ENCODE measurements at regions not wholly inside any gene's neighbourhood (a gene's known extent, or its start where the extent isn't known, plus 50 kb on each side); places are given as distances from the start of the nearest gene placed in this dataset.
"Not testable (repeated sequence)": the region's sequence is repeated elsewhere in the genome, so short reads cannot be mapped to it uniquely, and the experiment has no call there.

DNA sequence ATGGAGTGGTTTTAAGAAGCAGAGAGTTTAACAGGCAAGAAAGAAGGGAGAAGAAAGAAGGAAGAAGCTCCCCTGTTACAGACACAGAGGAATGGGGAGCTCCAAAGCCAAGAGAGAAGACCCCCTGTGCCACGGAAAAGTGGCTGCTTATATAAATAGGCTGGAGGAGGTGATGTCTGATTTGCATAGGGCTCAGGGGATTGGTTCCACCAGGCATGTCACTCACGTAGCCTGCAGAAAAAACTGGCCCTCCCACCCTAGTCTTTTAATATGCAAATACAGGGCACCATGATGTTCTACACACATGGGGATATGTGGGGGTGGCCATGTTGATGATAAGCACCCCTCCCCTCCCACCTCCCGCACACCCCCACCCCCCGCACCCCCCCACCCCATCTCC is 99.6 kb downstream of the ETS2 start:
- DNase-seq (ENCODE audit: low read depth in 4 of 4, low spot score in 2 of 4) = no peak

DNA sequence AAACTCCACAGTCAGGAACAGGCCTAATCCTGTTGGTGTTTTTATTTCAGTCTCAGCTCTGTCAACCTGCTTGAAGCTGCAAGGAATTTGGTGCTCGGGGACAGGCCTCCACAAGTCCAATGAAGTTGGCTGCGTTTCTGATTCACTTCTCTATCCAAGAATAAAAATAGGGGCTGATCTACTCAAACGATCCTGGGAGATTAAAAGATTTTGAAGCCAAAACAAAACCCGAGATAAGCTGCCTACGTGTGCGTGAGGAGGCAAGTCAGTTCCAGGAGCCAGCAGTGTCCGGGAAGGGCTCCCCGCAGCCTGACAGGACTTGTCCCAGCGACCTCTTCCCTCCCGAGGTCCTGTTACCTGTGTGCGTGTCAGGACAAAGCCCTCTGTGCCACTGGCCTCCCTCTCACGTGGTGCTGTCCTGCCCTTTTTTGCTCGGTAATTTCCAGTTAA is 98.0 kb downstream of the ETS2 start:
- DNase-seq (ENCODE audit: low read depth in 4 of 4, low spot score in 2 of 4) = no peak

- DNase-seq (ENCODE audit: low read depth in 4 of 4, low spot score in 2 of 4) = no peak
These were observed 97.1 kb downstream of the ETS2 start for GRCh38 chr21:38902608-38903445.

- DNase-seq (ENCODE audit: low read depth in 4 of 4, low spot score in 2 of 4) = no peak
These were observed 94.8 kb downstream of the ETS2 start for GRCh38 chr21:38900499-38900898.

DNA sequence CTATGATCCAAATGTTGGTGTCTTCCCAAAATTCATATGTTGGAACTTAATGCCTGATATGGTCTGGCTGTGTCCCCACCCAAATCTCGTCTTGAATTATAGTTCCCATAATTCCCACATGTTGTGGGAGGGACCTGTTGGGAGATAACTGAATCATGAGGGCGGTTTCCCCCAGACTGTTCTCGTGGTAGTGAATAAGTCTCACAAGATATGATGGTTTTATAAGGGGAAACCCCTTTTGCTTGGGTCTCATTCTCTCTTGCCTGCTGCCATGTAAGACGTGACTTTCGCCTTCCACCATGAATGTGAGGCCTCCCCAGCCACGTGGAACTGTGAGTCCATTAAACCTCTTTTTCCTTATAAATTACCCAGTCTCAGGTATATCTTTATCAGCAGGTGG is 94.3 kb downstream of the ETS2 start:
- not testable (repeated sequence) for DNase-seq (ENCODE audit: low read depth in 4 of 4, low spot score in 2 of 4)

DNA sequence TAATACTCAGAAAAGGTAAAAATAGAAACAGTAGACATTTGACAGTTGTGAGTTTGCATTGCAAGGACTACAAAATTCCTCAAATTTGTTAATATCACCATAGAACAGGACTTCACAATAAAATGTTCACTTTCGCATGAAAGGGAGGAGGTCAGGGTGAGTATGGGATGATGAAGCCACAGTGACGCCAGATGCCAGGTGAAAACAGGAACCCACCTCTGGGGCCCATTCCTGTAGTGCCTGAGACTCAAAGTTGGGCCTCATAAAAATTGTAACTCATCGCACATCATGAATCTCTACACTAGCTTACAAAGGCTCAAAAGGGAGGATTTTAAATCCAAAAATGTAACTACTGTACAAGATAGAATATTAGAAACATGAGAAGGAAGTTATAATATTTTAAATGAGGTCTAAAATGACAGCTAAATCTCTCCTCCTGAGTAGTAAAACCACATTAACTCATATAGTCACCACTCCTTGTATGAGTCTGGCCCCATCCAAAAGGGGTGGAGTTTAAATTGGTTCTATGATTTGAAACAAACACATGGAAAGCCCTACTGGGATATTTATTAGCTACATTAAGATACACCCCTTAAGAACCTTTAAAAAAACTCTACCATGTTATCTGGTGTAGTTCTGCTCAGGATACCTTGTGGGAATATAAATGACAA is 93.7 kb downstream of the ETS2 start:
- no peak for DNase-seq (ENCODE audit: low read depth in 4 of 4, low spot score in 2 of 4)

GRCh38 chr21:38898422-38899096 is 92.8 kb downstream of the ETS2 start:
- DNase-seq (ENCODE audit: low read depth in 4 of 4, low spot score in 2 of 4) = no peak

GRCh38 chr21:38897532-38898421 is 92.0 kb downstream of the ETS2 start:
- no peak for DNase-seq (ENCODE audit: low read depth in 4 of 4, low spot score in 2 of 4)

DNA sequence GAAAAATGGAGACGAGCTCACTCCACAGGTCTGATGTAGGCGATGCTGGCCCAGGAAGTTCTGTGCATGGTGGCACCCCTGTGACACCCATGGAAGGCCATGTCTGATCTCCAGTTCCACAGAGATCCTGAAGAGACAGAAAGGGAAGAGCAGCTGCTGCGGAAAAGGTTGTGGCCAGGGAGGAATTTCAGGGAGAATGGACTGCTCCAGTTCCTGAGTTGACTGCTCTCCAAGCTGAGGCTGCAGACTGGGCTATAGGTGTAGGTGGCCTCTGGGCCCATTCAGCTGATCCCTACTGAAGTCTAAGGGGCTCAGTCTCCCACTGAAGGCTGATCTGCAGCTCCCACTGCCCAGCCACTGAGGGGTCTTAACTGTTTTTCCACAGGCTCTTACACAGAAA is 89.2 kb downstream of the ETS2 start:
- no peak for DNase-seq (ENCODE audit: low read depth in 4 of 4, low spot score in 2 of 4)

DNA sequence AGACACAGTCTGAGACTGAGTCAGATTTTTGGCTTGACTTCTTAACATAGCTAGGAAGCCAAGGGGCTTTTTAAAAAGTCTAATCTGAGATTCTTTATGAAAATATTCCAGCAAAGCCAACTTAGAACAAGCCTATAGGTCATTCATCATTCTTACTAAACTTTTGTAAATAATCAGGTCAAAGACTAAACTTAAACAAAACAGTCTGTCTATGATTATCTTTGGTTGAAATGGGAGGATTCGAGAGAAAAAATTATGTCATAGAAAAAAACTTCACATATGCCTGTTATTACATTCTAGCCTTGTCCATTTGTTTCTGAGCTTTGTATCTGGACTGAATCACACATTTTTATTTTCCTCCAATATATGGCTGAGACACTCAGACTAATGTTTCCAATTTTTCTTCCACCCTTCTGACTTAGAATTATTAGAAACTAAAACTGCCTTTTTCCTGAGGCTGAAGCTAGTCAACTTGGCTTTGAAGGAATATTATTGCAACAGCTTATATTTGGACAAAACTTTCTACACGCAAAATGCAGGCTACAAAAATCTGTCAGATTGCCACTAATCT is 83.3 kb downstream of the ETS2 start:
- DNase-seq (ENCODE audit: low read depth in 4 of 4, low spot score in 2 of 4) = no peak

GRCh38 chr21:38887749-38888148 is 82.0 kb downstream of the ETS2 start:
- DNase-seq (ENCODE audit: low read depth in 4 of 4, low spot score in 2 of 4) = no peak

GRCh38 chr21:38887062-38887686 is 81.4 kb downstream of the ETS2 start:
- no peak for DNase-seq (ENCODE audit: low read depth in 4 of 4, low spot score in 2 of 4)

DNA sequence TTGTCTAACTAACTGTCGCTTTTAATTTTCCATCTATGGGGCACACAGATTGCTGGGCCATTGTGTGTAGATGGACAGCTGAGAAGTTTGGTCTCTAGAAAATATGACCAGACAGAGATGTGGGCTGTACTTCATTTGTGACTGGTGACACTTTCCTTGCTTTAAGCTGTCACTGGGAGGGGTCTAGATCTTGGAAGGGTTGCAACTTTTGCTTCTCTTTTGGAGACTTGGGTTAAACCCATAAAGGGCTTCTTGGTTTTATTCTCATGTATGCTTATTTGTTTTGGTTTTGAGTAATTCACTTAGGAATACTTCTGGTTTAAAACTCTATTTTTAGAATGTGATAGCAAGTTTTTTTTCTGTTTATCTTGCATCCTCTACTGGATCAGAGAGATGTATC is 80.2 kb downstream of the ETS2 start:
- DNase-seq (ENCODE audit: low read depth in 4 of 4, low spot score in 2 of 4) = no peak

DNA sequence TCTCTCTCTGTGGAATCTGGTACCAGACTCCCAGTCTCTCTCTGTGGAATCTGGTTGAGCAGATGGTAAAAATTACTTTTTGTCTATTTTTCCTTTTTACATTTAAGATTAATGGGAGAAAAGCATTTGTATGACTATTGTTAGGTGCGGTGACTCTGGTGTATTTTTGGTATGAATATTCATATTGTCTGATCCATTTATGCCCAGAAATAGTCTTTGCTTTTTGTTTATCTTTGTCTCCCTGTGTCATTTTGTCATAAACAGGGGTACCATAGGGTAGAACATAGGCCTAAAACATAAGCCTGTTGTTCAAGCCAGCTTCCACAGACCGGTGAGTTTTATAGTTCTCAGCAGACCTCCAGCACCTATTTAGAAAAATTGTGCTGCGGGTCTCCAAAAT is 78.7 kb downstream of the ETS2 start:
- no peak for DNase-seq (ENCODE audit: low read depth in 4 of 4, low spot score in 2 of 4)

- DNase-seq (ENCODE audit: low read depth in 4 of 4, low spot score in 2 of 4) = no peak
These were observed 77.4 kb downstream of the ETS2 start for GRCh38 chr21:38883142-38883541.

DNA sequence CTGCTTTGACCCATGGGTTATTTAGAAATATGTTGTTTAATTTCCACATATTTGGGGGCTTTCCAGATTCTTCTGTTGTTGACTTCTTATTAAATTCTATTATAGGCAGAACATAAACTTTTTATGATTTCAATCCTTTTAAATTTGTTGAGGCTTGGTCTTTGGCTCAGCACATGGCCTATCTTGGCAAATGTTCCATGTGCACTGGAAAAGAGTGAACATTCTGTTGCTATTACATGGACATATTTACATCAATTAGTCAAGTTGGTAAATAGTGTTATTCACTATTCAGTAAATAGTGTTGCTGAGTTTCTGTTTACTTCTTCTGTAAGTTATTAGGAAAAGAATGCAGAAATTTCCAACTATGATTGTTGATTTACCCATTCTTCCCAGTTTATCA is 75.4 kb downstream of the ETS2 start:
- no peak for DNase-seq (ENCODE audit: low read depth in 4 of 4, low spot score in 2 of 4)

DNA sequence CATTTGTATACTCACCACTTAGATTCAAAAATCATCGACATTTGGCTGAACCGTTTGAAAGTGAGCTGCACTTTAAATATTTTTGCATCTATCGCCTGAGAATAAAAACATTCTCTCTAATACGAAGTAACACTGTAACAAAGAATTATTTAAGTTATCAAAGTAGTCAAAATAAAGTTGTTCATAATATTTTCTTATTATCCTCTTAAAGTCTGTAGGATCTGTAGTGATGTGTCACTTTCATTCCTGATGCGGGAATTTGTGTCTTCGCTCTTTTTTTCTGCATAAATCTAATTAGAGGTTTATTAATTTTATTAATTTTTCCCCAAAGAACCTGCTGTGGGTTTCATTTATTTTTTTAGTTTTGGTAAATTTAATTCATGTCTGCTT is 74.8 kb downstream of the ETS2 start:
- DNase-seq (ENCODE audit: low read depth in 4 of 4, low spot score in 2 of 4) = no peak

GRCh38 chr21:38879912-38880576 is 74.3 kb downstream of the ETS2 start:
- no peak for DNase-seq (ENCODE audit: low read depth in 4 of 4, low spot score in 2 of 4)

Data from left renal cortex interstitium (tissue), 4 donors.